Keratinocyte (primary cell): ENCODE measurements at regions not wholly inside any gene's neighbourhood (a gene's known extent, or its start where the extent isn't known, plus 50 kb on each side); places are given as distances from the start of the nearest gene placed in this dataset.
"Not testable (repeated sequence)": the region's sequence is repeated elsewhere in the genome, so short reads cannot be mapped to it uniquely, and the experiment has no call there.

Source experiments
- DNase-seq: peaks from one replicate; pipeline ENCODE4 v3.0.0-alpha.2; 2011; ENCODE audit warnings: low read depth, missing footprints, low spot score
- FAIRE-seq: peaks from 2 replicates; lab custom pipeline; 2011; peaks lifted over from hg19 to GRCh38; lab: Jason Lieb, UNC
- H2AFZ ChIP-seq: 2 replicates; pipeline ENCODE4 v1.6.0; 2012; ENCODE audit warnings: low read length, control low read depth, inconsistent platforms; ENCODE audit not compliant: control insufficient read depth
- H3K27ac ChIP-seq: 2 replicates; pipeline ENCODE4 v1.5.1; 2011; ENCODE audit warnings: low read length; ENCODE audit not compliant: control insufficient read depth, insufficient read depth
- H3K27me3 ChIP-seq: 3 replicates; pipeline ENCODE4 v1.6.0; 2011; ENCODE audit warnings: low read length; ENCODE audit not compliant: control insufficient read depth, insufficient read depth; ENCODE audit errors: extremely low read depth
- H3K36me3 ChIP-seq, 2 experiments: 2 replicates in 1 of 2; 3 replicates in 1 of 2; pipeline ENCODE4 v1.5.1; 2011; ENCODE audit warnings: low read length in 2 of 2, mild to moderate bottlenecking in 1 of 2; ENCODE audit not compliant: control insufficient read depth in 2 of 2, insufficient read depth in 2 of 2; ENCODE audit errors: extremely low read depth in 1 of 2
- H3K4me1 ChIP-seq: 3 replicates; pipeline ENCODE4 v1.5.1; 2011; ENCODE audit warnings: low read length; ENCODE audit not compliant: control insufficient read depth, insufficient read depth; ENCODE audit errors: extremely low read depth
- H3K4me2 ChIP-seq: 3 replicates; pipeline ENCODE4 v1.6.0; 2011; ENCODE audit warnings: low read depth, low read length; ENCODE audit not compliant: control insufficient read depth, insufficient read depth; ENCODE audit errors: extremely low read depth
- H3K4me3 ChIP-seq, 3 experiments: fragments of 200-600 bp in 1 of 3; sonication (generic) in 1 of 3; 2 replicates in 2 of 3; 3 replicates in 1 of 3; pipeline ENCODE4 v1.5.1; 2011 to 2016; ENCODE audit warnings: low read length in 3 of 3, mild to moderate bottlenecking in 3 of 3, control low read depth in 2 of 3, inconsistent platforms in 1 of 3, low read depth in 1 of 3, mixed read lengths in 1 of 3, mixed run types in 1 of 3, moderate library complexity in 1 of 3; ENCODE audit not compliant: control insufficient read depth in 2 of 3, insufficient read depth in 2 of 3; ENCODE audit errors: extremely low read depth in 1 of 3
- H3K79me2 ChIP-seq: 2 replicates; pipeline ENCODE4 v1.6.0; 2012; ENCODE audit warnings: low read length; ENCODE audit not compliant: control insufficient read depth, insufficient read depth
- H3K9ac ChIP-seq: 3 replicates; pipeline ENCODE4 v1.6.0; 2011; ENCODE audit warnings: low read length; ENCODE audit not compliant: control insufficient read depth, insufficient read depth; ENCODE audit errors: extremely low read depth
- H3K9me1 ChIP-seq: 3 replicates; pipeline ENCODE4 v1.6.0; 2011; ENCODE audit warnings: low read length; ENCODE audit not compliant: control insufficient read depth, insufficient read depth; ENCODE audit errors: extremely low read depth
- H3K9me3 ChIP-seq: 2 replicates; pipeline ENCODE4 v1.5.1; 2012; ENCODE audit warnings: low read depth, low read length; ENCODE audit not compliant: control insufficient read depth
- H4K20me1 ChIP-seq: 3 replicates; pipeline ENCODE4 v1.6.0; 2011; ENCODE audit warnings: low read length; ENCODE audit not compliant: control insufficient read depth, insufficient read depth; ENCODE audit errors: extremely low read depth
- EZH2 ChIP-seq: IDR thresholded peaks from one replicate; pipeline ENCODE4 v1.6.1; 2012; ENCODE audit warnings: inconsistent platforms, mild to moderate bottlenecking, low read length, moderate library complexity
- dilution Hi-C: fragments of 300-500 bp; cut with MboI; formaldehyde crosslinking; loops from one replicate; pipeline ENCODE4 v1.7.0; 2020; ENCODE audit warnings: low sequenced_read_pairs; ENCODE audit not compliant: extremely low pct_ligation_motif_present
- TF ChIP-seq, protein P1 (sequence below), 3 experiments: IDR thresholded peaks in 1 of 3; conservative IDR thresholded peaks in 1 of 3; optimal IDR thresholded peaks in 1 of 3; 2 replicates in 2 of 3; 3 replicates in 1 of 3; pipeline versions ENCODE3 to v1.5.1; 2011; ENCODE audit warnings: low read length in 3 of 3, mild to moderate bottlenecking in 3 of 3, moderate library complexity in 2 of 3, control low read depth in 1 of 3, inconsistent platforms in 1 of 3; ENCODE audit not compliant: insufficient read depth in 2 of 3; ENCODE audit errors: extremely low read depth in 1 of 3

DNA sequence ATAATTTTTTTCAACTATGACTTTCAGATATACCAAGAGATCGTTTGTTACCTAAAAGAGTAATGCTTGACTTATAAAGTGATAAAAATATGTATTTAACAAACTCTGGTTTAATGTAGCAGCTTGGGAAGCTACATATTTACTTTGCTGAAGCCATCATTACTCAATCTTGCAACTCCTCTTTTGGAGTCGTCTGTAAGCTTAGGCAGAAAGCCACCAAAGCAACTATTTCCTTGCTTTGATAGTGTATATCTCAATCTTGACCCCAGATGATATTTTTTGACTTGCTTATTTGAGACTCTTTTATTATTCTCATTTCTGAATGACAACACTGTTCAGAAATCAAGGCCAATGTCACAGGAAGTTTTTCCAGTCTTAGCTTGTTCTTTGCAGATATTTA is 183.0 kb downstream of the SAMD5 start:
- no peaks in the 10 kb centered on the region for H3K9me1 ChIP-seq
- H2AFZ ChIP-seq = no peak overlapping the region
- no peaks in the 10 kb centered on the region for H3K79me2 ChIP-seq
- no peaks in the 10 kb centered on the region for H4K20me1 ChIP-seq
- H3K4me2 ChIP-seq = no peak overlapping the region
- peaks cover 4% of the 10 kb centered on the region for H3K4me1 ChIP-seq
- dilution Hi-C loops = no loop called here
- FAIRE-seq = no peak
- no peaks in the 10 kb centered on the region for H3K9me3 ChIP-seq
- DNase-seq = no peak
- no peak overlapping the region for H3K4me3 ChIP-seq
- no peak overlapping the region for H3K27ac ChIP-seq
- no peaks in the 10 kb centered on the region for H3K27me3 ChIP-seq
- H3K9ac ChIP-seq = no peak overlapping the region
- no peaks in the 10 kb centered on the region for H3K36me3 ChIP-seq
- TF ChIP-seq EZH2 = no peak
- TF ChIP-seq, protein P1, sequence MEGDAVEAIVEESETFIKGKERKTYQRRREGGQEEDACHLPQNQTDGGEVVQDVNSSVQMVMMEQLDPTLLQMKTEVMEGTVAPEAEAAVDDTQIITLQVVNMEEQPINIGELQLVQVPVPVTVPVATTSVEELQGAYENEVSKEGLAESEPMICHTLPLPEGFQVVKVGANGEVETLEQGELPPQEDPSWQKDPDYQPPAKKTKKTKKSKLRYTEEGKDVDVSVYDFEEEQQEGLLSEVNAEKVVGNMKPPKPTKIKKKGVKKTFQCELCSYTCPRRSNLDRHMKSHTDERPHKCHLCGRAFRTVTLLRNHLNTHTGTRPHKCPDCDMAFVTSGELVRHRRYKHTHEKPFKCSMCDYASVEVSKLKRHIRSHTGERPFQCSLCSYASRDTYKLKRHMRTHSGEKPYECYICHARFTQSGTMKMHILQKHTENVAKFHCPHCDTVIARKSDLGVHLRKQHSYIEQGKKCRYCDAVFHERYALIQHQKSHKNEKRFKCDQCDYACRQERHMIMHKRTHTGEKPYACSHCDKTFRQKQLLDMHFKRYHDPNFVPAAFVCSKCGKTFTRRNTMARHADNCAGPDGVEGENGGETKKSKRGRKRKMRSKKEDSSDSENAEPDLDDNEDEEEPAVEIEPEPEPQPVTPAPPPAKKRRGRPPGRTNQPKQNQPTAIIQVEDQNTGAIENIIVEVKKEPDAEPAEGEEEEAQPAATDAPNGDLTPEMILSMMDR (optimal IDR thresholded peaks at IDR 0.05 in 1 of 3, IDR thresholded peaks at IDR 0.05 in 1 of 3, conservative IDR thresholded peaks at IDR 0.05 in 1 of 3; ENCODE audit: extremely low read depth in 1 of 3, insufficient read depth in 2 of 3, low read length in 3 of 3) = no peak

DNA sequence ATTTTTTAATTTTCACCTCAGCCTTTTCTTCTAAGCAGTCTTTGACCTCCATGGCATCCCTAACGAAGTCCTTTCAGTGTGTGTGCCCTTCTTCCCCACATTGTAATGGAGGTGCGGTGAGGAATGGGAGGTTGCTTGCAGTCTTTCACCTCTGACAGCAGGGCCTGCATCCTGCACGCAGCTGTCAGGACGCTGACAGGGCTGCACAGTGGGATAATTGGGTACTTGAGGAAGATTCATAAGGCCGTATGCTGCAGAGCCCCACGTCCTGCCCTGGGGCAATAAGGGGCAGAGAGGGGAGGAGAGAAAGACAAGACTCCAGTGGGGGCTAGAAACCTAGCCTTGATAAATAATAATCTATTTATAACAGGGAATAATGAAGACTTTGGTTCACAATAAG is 184.7 kb downstream of the SAMD5 start:
- Histone ChIP-seq H3K9me1 (no peaks in the 10 kb centered on the region), H3K79me2 (no peaks in the 10 kb centered on the region), H3K9ac (no peak overlapping the region), H3K36me3 (no peaks in the 10 kb centered on the region), H3K4me1 (peaks cover 4% of the 10 kb centered on the region), H2AFZ (no peak overlapping the region), H3K27me3 (no peaks in the 10 kb centered on the region), H3K4me2 (no peak overlapping the region), H3K4me3 (no peak overlapping the region), H3K27ac (no peak overlapping the region), H3K9me3 (no peaks in the 10 kb centered on the region), H4K20me1 (no peaks in the 10 kb centered on the region)
- dilution Hi-C loops = no loop called here
- TF ChIP-seq, protein P1 (optimal IDR thresholded peaks at IDR 0.05 in 1 of 3, IDR thresholded peaks at IDR 0.05 in 1 of 3, conservative IDR thresholded peaks at IDR 0.05 in 1 of 3; ENCODE audit: extremely low read depth in 1 of 3, insufficient read depth in 2 of 3, low read length in 3 of 3) = no peak
- TF ChIP-seq EZH2 = no peak
- DNase-seq (no peak), FAIRE-seq (no peak)

DNA sequence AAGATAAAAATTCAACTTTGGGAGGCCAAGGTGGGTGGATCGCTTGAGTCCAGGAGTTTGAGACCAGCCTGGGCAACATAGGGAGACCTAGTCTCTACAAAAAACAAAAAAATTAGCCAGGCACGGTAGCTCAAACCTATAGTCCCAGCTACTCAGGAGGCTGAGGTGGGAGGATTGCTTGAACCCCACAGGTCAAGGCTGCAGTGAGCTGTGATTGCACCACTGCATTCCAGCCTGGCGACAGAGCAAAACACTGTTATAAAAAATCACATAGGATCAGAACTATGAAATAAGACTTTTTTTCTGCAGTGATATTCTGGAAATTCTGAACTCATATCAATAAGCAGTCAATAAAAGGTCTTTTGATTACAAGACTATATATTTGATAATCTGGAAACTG is 186.1 kb downstream of the SAMD5 start:
- H3K36me3 ChIP-seq, DNase-seq, H4K20me1 ChIP-seq, H3K4me2 ChIP-seq, dilution Hi-C loops, H3K27me3 ChIP-seq, H3K9me3 ChIP-seq, FAIRE-seq, H3K9ac ChIP-seq, H2AFZ ChIP-seq, H3K27ac ChIP-seq, H3K4me1 ChIP-seq, H3K4me3 ChIP-seq, H3K79me2 ChIP-seq, H3K9me1 ChIP-seq: not testable (repeated sequence)
